GM12875 (cell line): ENCODE measurements at regions not wholly inside any gene's neighbourhood (a gene's known extent, or its start where the extent isn't known, plus 50 kb on each side); places are given as distances from the start of the nearest gene placed in this dataset.
"Not testable (repeated sequence)": the region's sequence is repeated elsewhere in the genome, so short reads cannot be mapped to it uniquely, and the experiment has no call there.

Experiments
- H3K4me3 ChIP-seq: one replicate; pipeline ENCODE4 v1.5.1; 2011; ENCODE audit warnings: low read depth, low read length, control low read depth
- TF ChIP-seq, protein P1 (sequence below): IDR thresholded peaks from 2 replicates; pipeline ENCODE4 v1.5.1; 2011; ENCODE audit warnings: low read depth, mild to moderate bottlenecking, control low read depth, inconsistent platforms, low read length, moderate library complexity, borderline replicate concordance; ENCODE audit not compliant: insufficient read depth

- H3K4me3 ChIP-seq, result not testable (repeated sequence)
These were observed 57.3 kb upstream of the HS3ST3A1 start for GRCh38 chr17:13659051-13659450.

DNA sequence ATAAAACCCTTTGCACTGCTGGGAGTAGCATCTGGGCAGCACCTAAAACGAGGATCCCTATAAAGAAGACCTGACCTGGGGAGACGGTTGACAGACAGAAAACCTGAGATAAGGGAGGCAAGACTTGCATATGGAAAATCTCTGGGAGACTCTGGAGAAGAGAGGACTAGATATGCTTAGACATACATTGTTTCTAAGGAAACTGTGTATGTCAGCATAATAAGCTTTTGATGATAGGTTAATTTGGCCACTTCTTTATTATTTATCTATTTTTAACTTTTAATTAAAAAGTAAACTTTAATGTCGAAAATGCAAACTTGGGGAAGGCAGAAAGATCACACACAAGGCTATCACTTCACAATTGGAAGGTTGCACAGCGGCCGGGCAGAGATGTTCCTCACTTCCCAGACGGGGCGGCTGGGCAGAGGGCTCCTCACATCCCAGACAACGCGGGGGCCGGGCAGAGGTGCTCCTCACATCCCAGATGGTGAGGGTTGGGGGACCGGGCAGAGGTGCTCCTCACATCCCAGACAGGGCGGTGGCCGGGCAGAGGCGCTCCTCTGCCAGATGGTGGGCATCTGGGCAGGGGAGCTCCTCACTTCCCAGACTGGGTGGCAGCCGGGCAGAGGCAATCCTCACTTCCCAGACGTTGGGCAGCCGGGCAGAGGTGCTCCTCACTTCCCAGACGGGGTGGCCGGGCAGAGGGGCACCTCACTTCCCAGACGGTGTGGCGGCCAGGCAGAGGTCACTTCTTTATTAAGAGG is 64.3 kb upstream of the HS3ST3A1 start:
- TF ChIP-seq, protein P1, sequence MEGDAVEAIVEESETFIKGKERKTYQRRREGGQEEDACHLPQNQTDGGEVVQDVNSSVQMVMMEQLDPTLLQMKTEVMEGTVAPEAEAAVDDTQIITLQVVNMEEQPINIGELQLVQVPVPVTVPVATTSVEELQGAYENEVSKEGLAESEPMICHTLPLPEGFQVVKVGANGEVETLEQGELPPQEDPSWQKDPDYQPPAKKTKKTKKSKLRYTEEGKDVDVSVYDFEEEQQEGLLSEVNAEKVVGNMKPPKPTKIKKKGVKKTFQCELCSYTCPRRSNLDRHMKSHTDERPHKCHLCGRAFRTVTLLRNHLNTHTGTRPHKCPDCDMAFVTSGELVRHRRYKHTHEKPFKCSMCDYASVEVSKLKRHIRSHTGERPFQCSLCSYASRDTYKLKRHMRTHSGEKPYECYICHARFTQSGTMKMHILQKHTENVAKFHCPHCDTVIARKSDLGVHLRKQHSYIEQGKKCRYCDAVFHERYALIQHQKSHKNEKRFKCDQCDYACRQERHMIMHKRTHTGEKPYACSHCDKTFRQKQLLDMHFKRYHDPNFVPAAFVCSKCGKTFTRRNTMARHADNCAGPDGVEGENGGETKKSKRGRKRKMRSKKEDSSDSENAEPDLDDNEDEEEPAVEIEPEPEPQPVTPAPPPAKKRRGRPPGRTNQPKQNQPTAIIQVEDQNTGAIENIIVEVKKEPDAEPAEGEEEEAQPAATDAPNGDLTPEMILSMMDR, result no peak
- no peak overlapping the region for H3K4me3 ChIP-seq

DNA sequence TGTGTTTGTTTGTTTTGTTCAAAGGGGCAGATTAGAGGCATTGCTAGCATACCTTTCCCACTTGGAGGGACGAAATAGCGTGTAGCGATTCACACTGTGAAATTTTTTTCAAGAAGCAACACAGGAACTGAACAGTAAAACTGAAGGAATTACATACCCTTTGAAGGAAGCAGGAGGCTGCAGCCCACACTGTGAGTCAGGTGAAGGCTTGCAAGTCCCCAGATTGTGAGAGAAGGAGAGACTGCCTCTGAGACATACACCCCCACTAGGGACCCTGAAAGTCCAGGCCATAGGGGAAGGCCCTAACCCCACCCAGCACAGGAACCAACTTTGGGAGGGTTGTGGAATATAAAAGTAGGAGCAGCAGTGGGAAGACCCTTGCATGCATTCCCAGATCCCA is 69.6 kb upstream of the HS3ST3A1 start:
- TF ChIP-seq, protein P1, result no peak
- no peak overlapping the region for H3K4me3 ChIP-seq

DNA sequence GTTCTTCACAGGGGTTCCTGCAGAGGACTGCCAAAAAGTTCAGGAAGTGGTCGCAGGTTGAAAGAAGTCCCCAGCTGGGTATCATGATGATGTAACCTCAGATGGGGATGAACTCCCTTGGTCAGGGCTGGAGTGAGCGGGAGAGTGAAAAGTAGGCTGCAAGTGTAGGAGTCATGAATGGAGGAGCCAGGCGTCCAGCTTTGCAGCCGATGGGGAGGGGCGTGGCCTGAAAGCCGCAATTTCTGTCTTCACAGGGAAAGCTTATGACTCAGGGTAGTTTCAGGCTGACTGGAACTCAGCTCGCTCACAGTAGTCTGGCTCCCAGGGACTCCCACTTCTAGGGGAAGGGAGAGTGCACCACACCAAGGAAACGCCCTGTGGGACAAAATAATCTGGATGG is 70.0 kb upstream of the HS3ST3A1 start:
- no peak overlapping the region for H3K4me3 ChIP-seq

DNA sequence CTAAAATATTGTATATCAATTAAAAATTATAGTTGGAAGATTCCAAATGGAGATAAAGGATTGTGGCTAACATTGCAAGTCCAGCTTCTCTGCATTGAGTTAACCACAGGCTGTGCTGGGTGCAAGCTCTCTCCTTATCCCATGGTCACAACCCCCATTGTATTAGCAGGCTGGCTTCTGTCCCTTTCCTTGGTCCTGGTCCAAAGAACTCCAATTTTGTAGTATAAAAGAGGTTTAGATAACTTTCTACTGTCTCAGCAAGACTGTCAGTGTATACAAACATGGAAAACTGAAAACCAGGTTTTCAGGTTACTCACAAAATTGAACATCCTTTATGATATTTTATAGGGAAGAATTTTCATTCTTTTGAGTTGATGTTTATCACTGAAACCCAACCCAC is 76.6 kb upstream of the HS3ST3A1 start:
- no peak overlapping the region for H3K4me3 ChIP-seq
- TF ChIP-seq, protein P1, result no peak

More for the DNA sequence above, 70.0 kb upstream of the HS3ST3A1 start:
- TF ChIP-seq, protein P1, result no peak

GRCh38 chr17:13678841-13679240 is 77.1 kb upstream of the HS3ST3A1 start:
- TF ChIP-seq, protein P1, result no peak
- H3K4me3 ChIP-seq, result no peak overlapping the region

- TF ChIP-seq, protein P1, result no peak
- no peak overlapping the region for H3K4me3 ChIP-seq
These were observed 87.0 kb upstream of the HS3ST3A1 start for GRCh38 chr17:13688716-13689115.
